ENCODE measurements at regions not wholly inside any gene's neighbourhood (a gene's known extent, or its start where the extent isn't known, plus 50 kb on each side); places are given as distances from the start of the nearest gene placed in this dataset.

DNA sequence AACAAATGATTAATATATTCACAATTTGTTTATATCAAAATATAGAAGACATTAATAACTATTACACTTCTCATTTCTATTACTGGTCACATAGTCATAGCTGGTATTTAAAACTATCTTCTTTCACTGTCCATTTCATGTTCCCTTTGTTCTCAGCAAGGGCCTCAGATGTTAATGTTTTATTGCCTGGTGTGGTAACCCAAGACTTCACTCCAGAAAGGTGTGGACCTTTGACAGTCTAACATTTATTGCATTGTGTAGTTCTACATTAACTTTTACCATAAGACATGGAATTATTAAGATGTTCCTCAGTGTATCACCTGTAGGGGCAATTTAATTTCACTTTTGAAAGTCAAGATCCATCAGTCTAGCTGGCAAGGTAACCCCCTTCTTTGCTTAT, 691.3 kb downstream of the SQOR start:
- no peak overlapping the region for H2AK9ac ChIP-seq (replicated peaks; ENCODE audit: low read depth, low read length, poor library complexity)
- no peaks in the 10 kb centered on the region for H4K20me1 ChIP-seq (ENCODE audit: insufficient read depth, low read length)
- H3K4ac ChIP-seq (ENCODE audit: low read depth, low read length), result no peak overlapping the region
- H3K27me3 ChIP-seq (ENCODE audit: control insufficient read depth, insufficient read depth, low read length), result no peaks in the 10 kb centered on the region
- DNase-seq (no peak), ATAC-seq (ENCODE audit: low read depth) (no peak)
- in situ Hi-C loops (cut with MboI; ENCODE audit: low sequenced_read_pairs) (no loop called here), intact Hi-C loops (cut with micrococcal nuclease) (no loop called here), dilution Hi-C loops (cut with HindIII; ENCODE audit: low sequenced_read_pairs, unreplicated experiment) (no loop called here)
- H3K4me2 ChIP-seq (ENCODE audit: low read depth, low read length), result no peak overlapping the region
- no peaks in the 10 kb centered on the region for H3K79me1 ChIP-seq (ENCODE audit: low read depth in 1 of 2, low read length in 2 of 2)
- H3K23ac ChIP-seq (ENCODE audit: low read depth, low read length), result no peak overlapping the region
- H2BK15ac ChIP-seq (ENCODE audit: low read depth, low read length), result no peak overlapping the region
- H2BK20ac ChIP-seq (ENCODE audit: low read depth, low read length), result no peak overlapping the region
- no peak overlapping the region for H4K8ac ChIP-seq (ENCODE audit: low read depth in 2 of 2, low read length in 2 of 2)
- H3K56ac ChIP-seq (ENCODE audit: extremely low read depth, insufficient read depth, low read length), result no peak overlapping the region
- no peaks in the 10 kb centered on the region for H3K4me1 ChIP-seq (ENCODE audit: control insufficient read depth, insufficient read depth, low read length)
- BruUV-seq (replicated peaks), result no TSS peak
- H3K4me3 ChIP-seq (ENCODE audit: insufficient read depth, low read depth, low read length), result no peak overlapping the region
- no peak overlapping the region for H2BK120ac ChIP-seq (ENCODE audit: low read depth, low read length)
- no peak overlapping the region for H3K14ac ChIP-seq (replicated peaks; ENCODE audit: low read depth, low read length)
- POLR2A ChIA-PET (ENCODE audit: unreplicated experiment), result no interaction called here
- TF ChIP-seq CEBPB (IDR thresholded peaks at IDR 0.05; ENCODE audit: low read depth, low read length) (no peak), NFE2L2 (IDR thresholded peaks at IDR 0.05; ENCODE audit: low read depth, low read length) (no peak), MAFK (IDR thresholded peaks at IDR 0.05; ENCODE audit: low read depth, low read length) (no peak), POLR2A (IDR thresholded peaks at IDR 0.05; ENCODE audit: low read depth, low read length) (no peak), MXI1 (IDR thresholded peaks at IDR 0.05; ENCODE audit: borderline replicate concordance, low read depth, low read length) (no peak), FOS (IDR thresholded peaks at IDR 0.05; ENCODE audit: low read depth, low read length) (no peak), RCOR1 (IDR thresholded peaks at IDR 0.05; ENCODE audit: insufficient replicate concordance, low read length) (no peak), RFX5 (IDR thresholded peaks at IDR 0.05; ENCODE audit: low read depth, low read length) (no peak), CHD1 (IDR thresholded peaks at IDR 0.05; ENCODE audit: low read depth, low read length) (no peak), RAD21 (IDR thresholded peaks at IDR 0.05; ENCODE audit: low read length) (no peak), BHLHE40 (IDR thresholded peaks at IDR 0.05; ENCODE audit: low read depth, low read length) (no peak), MAZ (IDR thresholded peaks at IDR 0.05; ENCODE audit: borderline replicate concordance, low read depth, low read length) (no peak), SMC3 (IDR thresholded peaks at IDR 0.05; ENCODE audit: low read depth, low read length) (no peak)
- TF ChIP-seq, protein P1, sequence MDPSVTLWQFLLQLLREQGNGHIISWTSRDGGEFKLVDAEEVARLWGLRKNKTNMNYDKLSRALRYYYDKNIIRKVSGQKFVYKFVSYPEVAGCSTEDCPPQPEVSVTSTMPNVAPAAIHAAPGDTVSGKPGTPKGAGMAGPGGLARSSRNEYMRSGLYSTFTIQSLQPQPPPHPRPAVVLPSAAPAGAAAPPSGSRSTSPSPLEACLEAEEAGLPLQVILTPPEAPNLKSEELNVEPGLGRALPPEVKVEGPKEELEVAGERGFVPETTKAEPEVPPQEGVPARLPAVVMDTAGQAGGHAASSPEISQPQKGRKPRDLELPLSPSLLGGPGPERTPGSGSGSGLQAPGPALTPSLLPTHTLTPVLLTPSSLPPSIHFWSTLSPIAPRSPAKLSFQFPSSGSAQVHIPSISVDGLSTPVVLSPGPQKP (IDR thresholded peaks at IDR 0.05; ENCODE audit: borderline replicate concordance, low read depth, low read length), result no peak
- TF ChIP-seq, protein P2, sequence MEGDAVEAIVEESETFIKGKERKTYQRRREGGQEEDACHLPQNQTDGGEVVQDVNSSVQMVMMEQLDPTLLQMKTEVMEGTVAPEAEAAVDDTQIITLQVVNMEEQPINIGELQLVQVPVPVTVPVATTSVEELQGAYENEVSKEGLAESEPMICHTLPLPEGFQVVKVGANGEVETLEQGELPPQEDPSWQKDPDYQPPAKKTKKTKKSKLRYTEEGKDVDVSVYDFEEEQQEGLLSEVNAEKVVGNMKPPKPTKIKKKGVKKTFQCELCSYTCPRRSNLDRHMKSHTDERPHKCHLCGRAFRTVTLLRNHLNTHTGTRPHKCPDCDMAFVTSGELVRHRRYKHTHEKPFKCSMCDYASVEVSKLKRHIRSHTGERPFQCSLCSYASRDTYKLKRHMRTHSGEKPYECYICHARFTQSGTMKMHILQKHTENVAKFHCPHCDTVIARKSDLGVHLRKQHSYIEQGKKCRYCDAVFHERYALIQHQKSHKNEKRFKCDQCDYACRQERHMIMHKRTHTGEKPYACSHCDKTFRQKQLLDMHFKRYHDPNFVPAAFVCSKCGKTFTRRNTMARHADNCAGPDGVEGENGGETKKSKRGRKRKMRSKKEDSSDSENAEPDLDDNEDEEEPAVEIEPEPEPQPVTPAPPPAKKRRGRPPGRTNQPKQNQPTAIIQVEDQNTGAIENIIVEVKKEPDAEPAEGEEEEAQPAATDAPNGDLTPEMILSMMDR (conservative IDR thresholded peaks at IDR 0.05; ENCODE audit: low read depth, low read length), result no peak
- TF ChIP-seq, protein P3, sequence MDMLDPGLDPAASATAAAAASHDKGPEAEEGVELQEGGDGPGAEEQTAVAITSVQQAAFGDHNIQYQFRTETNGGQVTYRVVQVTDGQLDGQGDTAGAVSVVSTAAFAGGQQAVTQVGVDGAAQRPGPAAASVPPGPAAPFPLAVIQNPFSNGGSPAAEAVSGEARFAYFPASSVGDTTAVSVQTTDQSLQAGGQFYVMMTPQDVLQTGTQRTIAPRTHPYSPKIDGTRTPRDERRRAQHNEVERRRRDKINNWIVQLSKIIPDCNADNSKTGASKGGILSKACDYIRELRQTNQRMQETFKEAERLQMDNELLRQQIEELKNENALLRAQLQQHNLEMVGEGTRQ (IDR thresholded peaks at IDR 0.05; ENCODE audit: low read depth, low read length), result no peak
- no peaks in the 10 kb centered on the region for H3K9me1 ChIP-seq (ENCODE audit: insufficient read depth, low read length)
- H3K27ac ChIP-seq (ENCODE audit: insufficient read depth, low read length), result no peak overlapping the region
- H2BK5ac ChIP-seq (ENCODE audit: low read depth, low read length, poor library complexity, severe bottlenecking), result no peak overlapping the region
- CTCF ChIA-PET, result no interaction called here
- H3K18ac ChIP-seq (ENCODE audit: low read depth, low read length), result no peak overlapping the region
- H2AFZ ChIP-seq (replicated peaks; ENCODE audit: low read length, poor library complexity), result no peak overlapping the region
- H4K91ac ChIP-seq (ENCODE audit: insufficient read depth, low read depth, low read length), result no peak overlapping the region
- H3K9me3 ChIP-seq (ENCODE audit: control insufficient read depth, insufficient read depth, low read length), result no peaks in the 10 kb centered on the region
- H2AK5ac ChIP-seq (ENCODE audit: low read depth, low read length), result no peak overlapping the region
- no peak overlapping the region for H4K5ac ChIP-seq (ENCODE audit: low read depth, low read length)
- H3K36me3 ChIP-seq (ENCODE audit: control insufficient read depth, insufficient read depth, low read length), result no peaks in the 10 kb centered on the region
- no peak overlapping the region for H3K9ac ChIP-seq (ENCODE audit: low read depth, low read length)

Measured in IMR-90 (cell line).